ENCODE measurements at regions not wholly inside any gene's neighbourhood (a gene's known extent, or its start where the extent isn't known, plus 50 kb on each side); places are given as distances from the start of the nearest gene placed in this dataset.

DNA sequence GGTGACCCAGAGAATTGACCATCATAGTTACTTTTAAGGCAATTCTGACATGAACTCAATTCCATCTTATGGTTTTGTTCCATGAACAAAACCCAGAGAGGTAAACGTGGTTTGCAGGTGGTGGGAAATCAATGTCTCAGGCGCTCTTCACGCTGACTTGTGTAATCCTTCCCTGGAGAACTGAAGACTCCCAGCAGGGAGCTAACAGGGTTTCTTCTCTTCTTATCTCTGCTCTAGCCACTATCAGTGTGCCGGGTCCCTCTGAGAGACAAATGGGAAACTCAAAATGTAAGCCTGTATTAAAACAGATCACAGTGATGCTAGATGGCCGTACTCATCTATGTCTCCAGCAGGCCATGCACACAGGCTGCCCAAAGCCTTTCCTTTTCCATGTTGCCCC, 57.6 kb upstream of the ARGLU1 start:
- DNase-seq, result no peak

DNA sequence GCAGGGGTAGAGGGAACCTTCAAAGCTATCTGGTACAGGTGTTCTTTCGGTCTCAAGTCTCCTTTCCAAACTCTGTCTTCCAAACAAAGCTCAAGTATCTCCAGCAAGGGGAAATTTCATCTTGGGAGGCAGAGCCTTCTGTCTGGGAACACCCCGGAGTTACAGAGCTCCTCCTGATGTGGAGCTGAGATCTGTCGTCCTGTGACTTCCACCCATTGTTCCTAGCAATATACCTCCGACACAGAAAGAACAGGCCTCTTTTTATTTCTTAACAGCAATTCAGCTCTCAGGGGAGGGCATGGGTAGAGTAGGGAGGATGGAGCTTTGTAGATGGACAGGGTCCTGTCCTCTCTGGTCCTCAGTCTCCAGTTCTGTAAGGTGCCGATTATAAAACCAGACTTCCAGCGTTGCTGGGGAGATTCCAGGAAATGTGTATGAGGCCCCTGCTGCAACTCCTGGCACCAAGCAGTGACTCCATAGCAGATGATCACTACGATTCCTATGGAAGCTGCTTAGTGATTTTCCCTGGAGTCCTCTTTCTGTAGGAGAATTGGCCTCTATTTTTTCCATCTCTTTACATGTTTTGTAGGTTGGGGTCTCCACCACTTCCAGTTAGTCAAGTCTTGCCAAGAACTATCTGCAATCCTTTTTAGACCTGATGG, 56.0 kb upstream of the ARGLU1 start:
- no peak for DNase-seq

DNA sequence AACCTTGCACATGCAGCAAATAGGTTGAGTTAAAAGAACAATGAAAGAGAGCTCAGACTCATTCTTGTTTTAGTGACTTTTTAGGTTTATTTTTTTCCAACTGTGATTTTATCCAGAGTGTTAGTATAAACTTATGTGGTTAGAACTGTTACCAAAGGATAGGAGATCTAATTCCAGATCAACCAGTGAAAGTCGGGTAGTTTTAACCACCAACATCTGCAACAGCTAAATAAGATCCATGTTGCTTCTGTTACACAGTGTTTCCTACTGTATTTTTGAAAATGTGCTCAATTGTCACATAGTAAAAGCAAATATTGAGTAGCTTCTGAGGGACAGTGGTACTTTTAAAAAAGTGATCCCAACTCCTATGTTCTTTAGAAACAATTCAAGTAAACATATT, 53.9 kb upstream of the ARGLU1 start:
- no peak for DNase-seq

DNA sequence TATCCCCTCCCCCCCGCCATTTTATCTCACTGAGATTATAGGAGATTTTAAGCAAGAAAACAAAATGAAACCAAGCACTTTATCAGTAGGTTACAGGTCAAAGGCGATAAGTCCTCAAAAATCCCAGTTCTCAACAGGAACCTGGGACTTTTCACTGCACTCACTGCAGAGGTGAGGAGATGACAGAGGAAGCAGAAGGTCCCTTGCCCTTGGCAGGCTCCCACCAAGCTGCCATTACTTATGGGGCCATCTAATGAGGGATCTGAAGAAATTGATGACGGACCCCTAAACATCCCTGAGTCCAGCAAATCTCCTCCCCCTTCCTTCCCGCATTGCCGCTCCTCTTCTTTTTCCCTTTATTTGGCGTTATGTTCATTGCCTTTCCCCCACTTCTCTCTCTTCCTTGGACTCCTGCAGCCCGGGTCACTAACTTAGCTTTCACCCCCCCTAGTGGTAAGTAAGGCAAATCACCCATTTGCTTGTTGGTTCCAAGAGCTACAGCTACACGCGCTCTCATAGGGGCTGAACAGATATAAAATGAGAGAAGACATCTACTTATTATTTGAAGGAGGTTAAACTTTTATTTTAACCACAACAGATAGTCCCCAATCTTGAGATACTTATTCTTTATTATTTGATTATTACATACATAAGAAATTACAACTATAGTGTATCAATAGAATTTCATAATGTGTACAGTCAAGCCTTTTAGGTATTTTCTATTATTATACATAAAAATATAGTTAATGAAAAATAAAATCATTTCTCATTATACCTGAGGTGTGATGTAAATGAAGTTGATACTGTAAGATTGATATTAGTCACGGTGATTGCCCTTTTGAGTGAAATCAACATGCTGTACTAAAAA, 52.0 kb upstream of the ARGLU1 start:
- DNase-seq, result peak; percentile 65 to 73 (median 69)

Data from suppressor macrophage treated with lipopolysaccharide for 1 hour (primary cell).